LNCaP clone FGC (cell line): ENCODE measurements at regions not wholly inside any gene's neighbourhood (a gene's known extent, or its start where the extent isn't known, plus 50 kb on each side); places are given as distances from the start of the nearest gene placed in this dataset.
"Not testable (repeated sequence)": the region's sequence is repeated elsewhere in the genome, so short reads cannot be mapped to it uniquely, and the experiment has no call there.

Source experiments
- DNase-seq: peaks from one replicate; pipeline ENCODE4 v3.0.0-alpha.2; 2011; ENCODE audit warnings: low read depth
- H3K4me3 ChIP-seq: 2 replicates; pipeline ENCODE4 v1.5.1; 2011; ENCODE audit warnings: mild to moderate bottlenecking, low read depth, low read length, control low read depth
- CTCF ChIP-seq: IDR thresholded peaks from 2 replicates; pipeline ENCODE4 v1.5.1; 2012; ENCODE audit warnings: mild to moderate bottlenecking; ENCODE audit not compliant: control insufficient read depth, insufficient read depth; ENCODE audit errors: extremely low read depth

DNA sequence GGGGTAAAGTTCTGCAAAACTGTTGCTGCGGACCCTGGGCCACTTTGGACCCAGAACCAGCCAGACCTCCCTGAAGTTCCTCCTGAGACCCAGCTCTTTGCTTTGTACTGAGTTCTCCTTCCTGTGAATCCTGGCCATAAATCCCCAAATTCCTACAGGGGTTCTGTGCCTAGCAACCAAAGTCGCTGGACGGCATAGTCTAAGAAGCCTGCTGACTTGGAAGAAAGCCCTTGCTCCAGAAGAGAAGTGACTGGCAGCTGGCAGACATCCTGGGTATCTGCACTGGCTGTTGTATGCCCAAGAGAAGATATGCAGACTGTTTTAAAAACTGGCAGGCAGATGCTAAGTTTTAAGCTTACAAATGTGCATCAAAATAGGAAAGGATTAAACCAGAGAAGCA, 99.9 kb upstream of the SLC24A4 start:
- no peak for TF ChIP-seq CTCF
- peak; percentile 7 for DNase-seq

DNA sequence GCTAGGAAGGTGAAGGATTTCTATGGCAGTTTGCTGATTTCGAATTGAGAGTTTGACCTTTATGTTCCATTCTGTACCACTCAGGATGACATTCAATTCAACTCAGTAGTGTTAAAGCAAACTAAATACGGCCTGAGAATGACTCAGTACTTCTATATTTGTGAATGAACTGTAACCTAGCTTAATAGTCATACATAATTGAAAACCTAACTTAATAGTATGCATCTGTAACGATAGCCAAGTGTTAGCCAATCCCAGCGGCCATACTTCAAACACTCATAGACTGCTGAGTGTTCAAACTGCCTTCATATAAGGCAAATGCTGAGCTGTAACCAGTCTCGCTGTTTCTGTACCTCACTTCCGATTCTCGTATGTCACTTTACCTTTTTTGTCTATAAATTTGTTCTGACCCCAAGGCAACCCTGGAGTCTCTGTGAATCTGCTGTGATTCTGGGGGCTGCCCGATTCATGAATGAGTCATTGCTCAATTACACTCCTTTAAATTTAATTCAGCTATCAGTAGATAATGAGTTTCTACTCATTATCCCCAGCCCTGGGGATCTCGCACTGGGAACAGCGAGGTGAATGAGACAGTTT, 98.5 kb upstream of the SLC24A4 start:
- no peak for TF ChIP-seq CTCF
- peak; percentile 6 for DNase-seq
- H3K4me3 ChIP-seq, result no peak overlapping the region

More for the DNA sequence above, 99.9 kb upstream of the SLC24A4 start:
- no peak overlapping the region for H3K4me3 ChIP-seq

DNA sequence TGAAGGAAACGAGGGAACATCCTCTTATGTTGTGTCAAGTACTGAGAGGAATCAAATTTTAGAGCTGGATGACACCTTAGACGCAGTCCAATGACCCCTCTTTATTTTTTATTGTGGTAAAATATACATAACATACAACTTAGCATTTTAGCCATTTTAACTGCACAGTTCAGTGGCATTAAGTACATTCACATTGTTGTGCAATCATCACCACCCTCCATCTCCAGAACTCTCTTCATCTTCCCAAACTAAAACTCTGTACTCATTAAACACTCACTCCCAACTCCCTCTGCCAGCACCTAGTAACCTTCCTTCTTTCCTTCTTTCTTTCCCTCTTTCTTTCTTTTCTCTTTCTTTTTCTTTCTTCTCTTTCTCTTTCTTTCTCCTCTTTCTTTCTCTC, 97.2 kb upstream of the SLC24A4 start:
- DNase-seq, result no peak
- TF ChIP-seq CTCF, result no peak
- H3K4me3 ChIP-seq, result no peak overlapping the region

DNA sequence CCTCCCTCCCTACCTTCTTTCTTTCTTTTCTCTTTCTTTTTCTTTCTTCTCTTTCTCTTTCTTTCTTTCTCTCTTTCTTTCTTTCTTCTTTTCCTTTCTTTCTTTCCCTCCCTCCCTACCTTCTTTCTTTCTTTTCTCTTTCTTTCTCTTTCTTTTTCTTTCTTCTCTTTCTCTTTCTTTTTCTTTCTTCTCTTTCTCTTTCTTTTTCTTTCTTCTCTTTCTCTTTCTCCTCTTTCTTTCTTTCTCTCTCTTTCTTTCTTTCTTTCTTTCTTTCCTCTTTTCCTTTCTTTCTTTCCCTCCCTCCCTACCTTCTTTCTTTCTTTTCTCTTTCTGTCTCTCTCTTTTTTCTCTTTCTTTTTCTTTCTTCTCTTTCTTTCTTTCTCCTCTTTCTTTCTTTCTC, 96.8 kb upstream of the SLC24A4 start:
- not testable (repeated sequence) for H3K4me3 ChIP-seq, DNase-seq

DNA sequence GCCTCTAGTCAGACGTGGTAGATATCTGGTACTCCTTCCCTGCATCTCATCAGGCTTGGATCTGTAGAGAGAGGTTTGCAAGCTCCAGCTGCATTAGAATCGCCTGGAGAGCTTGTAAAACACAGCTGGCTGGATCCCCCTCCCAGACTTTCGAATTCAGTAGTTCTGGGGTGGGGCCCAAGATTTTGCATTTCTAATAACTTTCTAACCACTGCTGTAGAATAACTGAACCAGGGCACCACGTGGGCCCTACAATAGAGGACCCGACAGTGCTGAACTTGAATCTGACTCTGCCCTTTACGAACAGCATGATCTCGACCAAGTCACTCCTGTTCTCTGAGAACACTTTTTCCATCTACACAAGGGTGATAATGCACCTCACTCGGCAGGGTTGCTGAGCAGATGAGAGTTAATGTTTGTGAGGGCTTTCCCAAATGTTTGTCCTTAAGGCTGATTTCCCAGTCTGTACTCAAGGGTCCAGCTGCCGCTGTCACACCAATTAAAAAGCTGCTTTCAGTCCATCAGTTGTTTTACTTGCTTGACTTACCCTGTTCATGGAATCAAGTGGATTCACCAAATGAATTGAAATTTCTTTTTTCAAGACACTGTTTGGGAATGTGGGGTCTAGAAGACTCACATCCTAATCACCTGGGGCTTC, 86.6 kb upstream of the SLC24A4 start:
- no peak overlapping the region for H3K4me3 ChIP-seq
- DNase-seq, result no peak
- TF ChIP-seq CTCF, result no peak

DNA sequence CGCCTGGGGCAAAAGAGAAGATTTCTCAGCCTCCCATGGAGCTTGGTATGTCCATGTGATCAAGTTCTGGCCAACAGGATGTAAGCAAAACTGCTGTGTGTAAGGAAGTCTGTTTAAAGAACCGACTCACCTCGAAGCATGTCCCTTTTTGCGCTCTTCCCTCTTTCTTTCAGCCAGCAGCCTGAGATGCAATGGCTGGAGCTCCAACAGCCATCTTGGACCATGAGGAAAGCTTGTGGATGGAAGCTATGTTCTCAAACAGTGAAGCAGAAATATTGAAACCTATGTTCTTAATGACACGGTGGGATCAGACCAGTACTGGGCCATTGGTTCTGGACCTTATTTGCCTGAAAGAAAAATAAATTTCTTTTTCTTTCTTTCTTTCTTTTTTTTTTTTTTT, 82.3 kb upstream of the SLC24A4 start:
- no peak for TF ChIP-seq CTCF

GRCh38 chr14:92241966-92242595, 80.9 kb upstream of the SLC24A4 start:
- H3K4me3 ChIP-seq, result no peak overlapping the region
- TF ChIP-seq CTCF, result no peak
- DNase-seq, result no peak

More for the DNA sequence above, 82.3 kb upstream of the SLC24A4 start:
- no peak overlapping the region for H3K4me3 ChIP-seq
- no peak for DNase-seq
